GM12878 (cell line): ENCODE measurements at regions not wholly inside any gene's neighbourhood (a gene's known extent, or its start where the extent isn't known, plus 50 kb on each side); places are given as distances from the start of the nearest gene placed in this dataset.

Experiments used
- ATAC-seq: fragments of 200-7000 bp; cut with Tn5 transposase; 3 replicates; pipeline ENCODE4 v1.9.1; 2020; ENCODE audit warnings: mild to moderate bottlenecking, moderate library complexity
- BruUV-seq: library from RNA; stranded (reverse); fragments of 400-500 nt; replicated peaks from 2 replicates; lab custom pipeline; 2021; lab: Mats Ljungman, UMichigan
- CTCF ChIA-PET: fragments of 300-600 bp; sonication (Branson Sonifier 250); formaldehyde crosslinking; extraction: SDS; loops from one replicate; lab custom pipeline; 2021; ENCODE audit warnings: inconsistent platforms; lab: Yijun Ruan, JAX
- POLR2A ChIA-PET: fragments of 350-600 bp; formaldehyde crosslinking; extraction: SDS; loops from one replicate; lab custom pipeline; 2021; ENCODE audit warnings: inconsistent platforms; lab: Charles Lee
- RAD21 ChIA-PET: fragments of 300-600 bp; sonication (Branson Sonifier 250); formaldehyde crosslinking; loops from one replicate; lab custom pipeline; 2023; ENCODE audit warnings: antibody characterized with exemption; ENCODE audit not compliant: unreplicated experiment; lab: Charles Lee
- SMC1A ChIA-PET: fragments of 300-600 bp; sonication (Branson Sonifier 250); formaldehyde crosslinking; loops from one replicate; lab custom pipeline; 2023; ENCODE audit not compliant: unreplicated experiment, uncharacterized antibody; lab: Charles Lee
- DNase-seq: peaks from one replicate; pipeline ENCODE4 v3.0.0-alpha.2; 2011; ENCODE audit warnings: low read depth, low spot score
- FAIRE-seq: peaks from 3 replicates; lab custom pipeline; 2011; peaks lifted over from hg19 to GRCh38; lab: Jason Lieb, UNC
- H2AFZ ChIP-seq: 2 replicates; pipeline ENCODE4 v1.6.0; 2011; ENCODE audit warnings: low read depth, low read length, control low read depth; ENCODE audit not compliant: control insufficient read depth
- H3K27ac ChIP-seq: 2 replicates; pipeline ENCODE4 v1.5.1; 2011; ENCODE audit warnings: control low read depth; ENCODE audit not compliant: control insufficient read depth, insufficient read depth
- H3K27me3 ChIP-seq, 2 experiments: replicated peaks in 1 of 2; 2 replicates each; pipeline versions ENCODE4 v1.6.0 to v1.6.1; 2011; ENCODE audit warnings: low read length in 1 of 2; ENCODE audit not compliant: control insufficient read depth in 2 of 2, insufficient read depth in 2 of 2
- H3K36me3 ChIP-seq, 2 experiments: 2 replicates each; pipeline ENCODE4 v1.5.1; 2011; ENCODE audit warnings: low read length in 1 of 2; ENCODE audit not compliant: control insufficient read depth in 2 of 2, insufficient read depth in 2 of 2
- H3K4me1 ChIP-seq: 2 replicates; pipeline ENCODE4 v1.6.1; 2011; ENCODE audit warnings: mild to moderate bottlenecking, low read length, moderate library complexity, mixed read lengths; ENCODE audit not compliant: control insufficient read depth, insufficient read depth
- H3K4me2 ChIP-seq: 2 replicates; pipeline ENCODE4 v1.6.0; 2011; ENCODE audit warnings: control low read depth; ENCODE audit not compliant: control insufficient read depth, insufficient read depth
- H3K4me3 ChIP-seq: fragments of 200-600 bp; sonication (generic); 2 replicates; pipeline ENCODE4 v1.5.1; 2016
- H3K79me2 ChIP-seq: 2 replicates; pipeline ENCODE4 v1.6.0; 2011; ENCODE audit warnings: low read length; ENCODE audit not compliant: control insufficient read depth, insufficient read depth
- H3K9ac ChIP-seq: 2 replicates; pipeline ENCODE4 v1.8.0; 2011; ENCODE audit warnings: low read length, control low read depth, mixed read lengths; ENCODE audit not compliant: control insufficient read depth, insufficient read depth
- H3K9me3 ChIP-seq: replicated peaks from 3 replicates; pipeline ENCODE4 v1.5.1; 2011; ENCODE audit warnings: mild to moderate bottlenecking, low read length; ENCODE audit not compliant: control insufficient read depth, insufficient read depth
- H4K20me1 ChIP-seq: 2 replicates; pipeline ENCODE4 v1.6.0; 2011; ENCODE audit not compliant: control insufficient read depth, insufficient read depth
- CHD2 ChIP-seq: IDR thresholded peaks from 2 replicates; pipeline ENCODE4 v1.6.1; 2011; ENCODE audit warnings: low read depth, low read length, improper control_type of control experiment, borderline replicate concordance
- CREM ChIP-seq: IDR thresholded peaks from 2 replicates; pipeline ENCODE4 v1.6.1; 2014; ENCODE audit warnings: antibody characterized with exemption, low read depth
- FOS ChIP-seq: IDR thresholded peaks from 3 replicates; pipeline ENCODE4 v1.6.1; 2011; ENCODE audit warnings: borderline replicate concordance; ENCODE audit not compliant: insufficient read length; ENCODE audit errors: extremely low read depth
- FOXK2 ChIP-seq: fragments of 450-650 bp; IDR thresholded peaks from 2 replicates; pipeline ENCODE4 v1.6.1; 2017; ENCODE audit warnings: mild to moderate bottlenecking, moderate library complexity
- KDM1A ChIP-seq: fragments of 200-600 bp; sonication (generic); IDR thresholded peaks from 2 replicates; pipeline ENCODE4 v1.6.1; 2016; ENCODE audit warnings: borderline replicate concordance
- MTA2 ChIP-seq: fragments of 450-650 bp; IDR thresholded peaks from 2 replicates; pipeline ENCODE4 v1.6.1; 2016; ENCODE audit warnings: low read depth, mild to moderate bottlenecking, moderate library complexity
- NFIC ChIP-seq: IDR thresholded peaks from 2 replicates; pipeline ENCODE4 v1.6.1; 2012; ENCODE audit warnings: low read depth, mild to moderate bottlenecking, inconsistent platforms, low read length, moderate library complexity
- NFXL1 ChIP-seq: fragments of 450-650 bp; IDR thresholded peaks from 2 replicates; pipeline ENCODE4 v1.6.1; 2017; ENCODE audit warnings: antibody characterized with exemption, mild to moderate bottlenecking, borderline replicate concordance
- NR2F1 ChIP-seq: fragments of 450-650 bp; conservative IDR thresholded peaks from 2 replicates; pipeline ENCODE4 v1.6.1; 2017; ENCODE audit warnings: mild to moderate bottlenecking
- PAX8 ChIP-seq: fragments of 450-650 bp; IDR thresholded peaks from 2 replicates; pipeline ENCODE4 v1.6.1; 2017; ENCODE audit warnings: mild to moderate bottlenecking, moderate library complexity
- POLR2A ChIP-seq: IDR thresholded peaks from 2 replicates; pipeline ENCODE4 v1.6.1; 2011; ENCODE audit warnings: low read depth, mild to moderate bottlenecking, low read length
- TCF7 ChIP-seq: IDR thresholded peaks from 2 replicates; pipeline ENCODE4 v1.6.1; 2014; ENCODE audit warnings: antibody characterized with exemption, borderline replicate concordance
- WGBS: methylation state at CpG from one replicate; pipeline ENCODE4 v1.1.6; 2016; ENCODE audit warnings: low lambda C conversion rate; ENCODE audit not compliant: insufficient replicate concordance, insufficient coverage; ENCODE audit errors: missing lambda C conversion rate; 5-methylcytosine and 5-hydroxymethylcytosine counted together
- in situ Hi-C: fragments of 300-500 bp; cut with MboI; formaldehyde crosslinking; loops from 9 replicates; pipeline ENCODE4 v1.14.3; 2018; ENCODE audit warnings: mixed read lengths
- intact Hi-C: fragments of 100-400 bp; cut with micrococcal nuclease; formaldehyde crosslinking; loops from one replicate; pipeline ENCODE4 v1.14.2; 2022; ENCODE audit not compliant: unreplicated experiment
- TF ChIP-seq, protein P1 (sequence below), 3 experiments: IDR thresholded peaks in 2 of 3; conservative IDR thresholded peaks in 1 of 3; 2 replicates each; pipeline ENCODE4 v1.5.1; 2011; ENCODE audit warnings: low read depth in 3 of 3, low read length in 3 of 3, mild to moderate bottlenecking in 3 of 3, control low read depth in 2 of 3, moderate library complexity in 2 of 3, inconsistent platforms in 1 of 3, mixed read lengths in 1 of 3; ENCODE audit not compliant: control insufficient read depth in 2 of 3, insufficient read depth in 1 of 3; ENCODE audit errors: extremely low read depth in 1 of 3
- TF ChIP-seq, protein P2 (sequence below): IDR thresholded peaks from 2 replicates; pipeline ENCODE4 v1.6.1; 2012; ENCODE audit warnings: low read length, inconsistent platforms
- TF ChIP-seq, protein P3 (sequence below): fragments of 150-350 bp; IDR thresholded peaks from 2 replicates; pipeline ENCODE4 v1.6.1; 2014; ENCODE audit warnings: mild to moderate bottlenecking, low read depth, low read length

DNA sequence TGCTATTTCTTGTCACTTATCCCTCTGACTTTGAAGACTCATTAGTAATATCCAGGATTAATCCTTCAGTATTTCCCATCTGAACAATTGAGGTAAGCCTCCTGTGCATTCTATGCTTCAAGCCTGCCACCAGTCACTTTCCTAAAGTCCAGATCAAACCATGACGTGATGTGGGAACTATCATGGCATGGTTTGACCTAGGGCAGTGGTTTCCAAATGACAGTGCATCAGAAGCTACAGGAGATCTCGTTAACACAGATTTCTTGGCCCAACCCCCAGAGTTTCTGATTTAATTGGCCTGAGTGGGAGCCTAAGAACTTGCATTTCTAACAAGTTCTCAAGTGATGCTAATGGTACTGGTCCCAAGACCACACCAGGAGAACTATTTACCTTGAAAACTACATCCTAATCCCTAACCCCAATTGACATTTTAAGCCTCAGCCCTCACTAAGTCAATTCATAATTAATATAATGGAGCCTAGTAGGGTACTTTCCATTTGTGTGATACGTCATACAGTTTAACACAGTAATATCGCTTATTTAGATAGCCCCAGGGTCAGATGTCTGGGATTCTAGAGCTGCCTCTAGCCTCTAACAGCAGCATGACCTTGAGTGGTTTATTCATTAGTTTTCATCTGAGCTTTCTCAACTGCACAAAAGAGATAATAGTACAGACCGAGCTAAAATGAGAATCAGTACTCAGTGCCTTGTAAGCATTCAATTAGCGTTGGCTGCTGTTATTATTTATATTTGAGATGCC lies 907.6 kb downstream of the TFAP2A start (continued):
- TF ChIP-seq, protein P1, sequence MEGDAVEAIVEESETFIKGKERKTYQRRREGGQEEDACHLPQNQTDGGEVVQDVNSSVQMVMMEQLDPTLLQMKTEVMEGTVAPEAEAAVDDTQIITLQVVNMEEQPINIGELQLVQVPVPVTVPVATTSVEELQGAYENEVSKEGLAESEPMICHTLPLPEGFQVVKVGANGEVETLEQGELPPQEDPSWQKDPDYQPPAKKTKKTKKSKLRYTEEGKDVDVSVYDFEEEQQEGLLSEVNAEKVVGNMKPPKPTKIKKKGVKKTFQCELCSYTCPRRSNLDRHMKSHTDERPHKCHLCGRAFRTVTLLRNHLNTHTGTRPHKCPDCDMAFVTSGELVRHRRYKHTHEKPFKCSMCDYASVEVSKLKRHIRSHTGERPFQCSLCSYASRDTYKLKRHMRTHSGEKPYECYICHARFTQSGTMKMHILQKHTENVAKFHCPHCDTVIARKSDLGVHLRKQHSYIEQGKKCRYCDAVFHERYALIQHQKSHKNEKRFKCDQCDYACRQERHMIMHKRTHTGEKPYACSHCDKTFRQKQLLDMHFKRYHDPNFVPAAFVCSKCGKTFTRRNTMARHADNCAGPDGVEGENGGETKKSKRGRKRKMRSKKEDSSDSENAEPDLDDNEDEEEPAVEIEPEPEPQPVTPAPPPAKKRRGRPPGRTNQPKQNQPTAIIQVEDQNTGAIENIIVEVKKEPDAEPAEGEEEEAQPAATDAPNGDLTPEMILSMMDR (IDR thresholded peaks at IDR 0.05 in 2 of 3, conservative IDR thresholded peaks at IDR 0.05 in 1 of 3; ENCODE audit: control insufficient read depth in 2 of 3, extremely low read depth in 1 of 3, insufficient read depth in 1 of 3, low read depth in 3 of 3, low read length in 3 of 3) = no peak
- TF ChIP-seq CREM (peak; percentile 45; the same call in 1 of the 2 replicates), NR2F1 (peak; percentile 48), NFXL1 (no peak), POLR2A (no peak), MTA2 (peak; percentile 58), FOXK2 (no peak)

DNA sequence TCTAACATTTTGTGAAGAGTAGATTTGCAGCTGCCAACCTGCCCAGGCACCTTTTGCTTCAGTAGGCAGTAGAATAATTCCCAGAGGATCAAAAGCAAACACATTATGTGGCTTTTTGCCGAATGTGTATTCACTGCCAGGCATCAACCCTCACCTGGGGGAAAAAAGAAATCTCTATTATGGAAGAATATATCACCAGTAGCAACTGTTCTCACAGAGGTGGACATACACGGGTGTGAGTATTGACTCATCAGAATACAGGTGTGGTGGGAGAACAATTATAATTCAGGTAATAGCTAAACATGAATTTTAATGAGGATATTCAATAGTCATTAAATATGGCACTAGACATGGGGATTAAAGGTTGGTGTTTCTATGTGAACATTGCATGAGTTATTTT lies 910.7 kb downstream of the TFAP2A start:
- Histone ChIP-seq H3K4me2 (no peak overlapping the region), H3K9me3 (no peaks in the 10 kb centered on the region; the same call in 2 of the 3 replicates), H2AFZ (no peak overlapping the region), H3K27ac (no peak overlapping the region), H3K4me1 (no peaks in the 10 kb centered on the region; the same call in 1 of the 2 replicates), H3K27me3 (no peaks in the 10 kb centered on the region), H3K79me2 (no peaks in the 10 kb centered on the region), H3K9ac (no peak overlapping the region), H3K36me3 (no peaks in the 10 kb centered on the region), H3K4me3 (no peak overlapping the region), H4K20me1 (no peaks in the 10 kb centered on the region)
- POLR2A ChIA-PET = interaction anchor here (0.9 kb wide), 1 partner anchor 10 kb away, joined by 3 read pairs; no protein-coding TSS in a partner anchor
- in situ Hi-C loops = no loop called here
- CTCF ChIA-PET = interaction anchor here (0.6 to 1.0 kb wide), 3 partner anchors 11 to 562 kb away, joined by 3 read pairs; no protein-coding TSS in a partner anchor
- FAIRE-seq = no peak
- ATAC-seq = no peak
- SMC1A ChIA-PET = interaction anchor here (1.0 to 1.6 kb wide), 5 partner anchors 9 to 24 kb away, joined by 3 to 4 read pairs (median 4); no protein-coding TSS in a partner anchor
- RAD21 ChIA-PET = interaction anchor here (1.0 to 1.7 kb wide), 3 partner anchors 13 to 22 kb away, joined by 3 to 7 read pairs (median 3); no protein-coding TSS in a partner anchor
- no TSS peak for BruUV-seq
- DNase-seq = no peak
- intact Hi-C loops = no loop called here
- WGBS = 45% methylated on average over 2 of the region's 2 CpGs
- TF ChIP-seq TCF7 (no peak), NFIC (no peak), CHD2 (no peak), PAX8 (no peak), FOS (no peak), KDM1A (no peak)
- TF ChIP-seq, protein P2, sequence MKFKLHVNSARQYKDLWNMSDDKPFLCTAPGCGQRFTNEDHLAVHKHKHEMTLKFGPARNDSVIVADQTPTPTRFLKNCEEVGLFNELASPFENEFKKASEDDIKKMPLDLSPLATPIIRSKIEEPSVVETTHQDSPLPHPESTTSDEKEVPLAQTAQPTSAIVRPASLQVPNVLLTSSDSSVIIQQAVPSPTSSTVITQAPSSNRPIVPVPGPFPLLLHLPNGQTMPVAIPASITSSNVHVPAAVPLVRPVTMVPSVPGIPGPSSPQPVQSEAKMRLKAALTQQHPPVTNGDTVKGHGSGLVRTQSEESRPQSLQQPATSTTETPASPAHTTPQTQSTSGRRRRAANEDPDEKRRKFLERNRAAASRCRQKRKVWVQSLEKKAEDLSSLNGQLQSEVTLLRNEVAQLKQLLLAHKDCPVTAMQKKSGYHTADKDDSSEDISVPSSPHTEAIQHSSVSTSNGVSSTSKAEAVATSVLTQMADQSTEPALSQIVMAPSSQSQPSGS = no peak
- TF ChIP-seq, protein P3, sequence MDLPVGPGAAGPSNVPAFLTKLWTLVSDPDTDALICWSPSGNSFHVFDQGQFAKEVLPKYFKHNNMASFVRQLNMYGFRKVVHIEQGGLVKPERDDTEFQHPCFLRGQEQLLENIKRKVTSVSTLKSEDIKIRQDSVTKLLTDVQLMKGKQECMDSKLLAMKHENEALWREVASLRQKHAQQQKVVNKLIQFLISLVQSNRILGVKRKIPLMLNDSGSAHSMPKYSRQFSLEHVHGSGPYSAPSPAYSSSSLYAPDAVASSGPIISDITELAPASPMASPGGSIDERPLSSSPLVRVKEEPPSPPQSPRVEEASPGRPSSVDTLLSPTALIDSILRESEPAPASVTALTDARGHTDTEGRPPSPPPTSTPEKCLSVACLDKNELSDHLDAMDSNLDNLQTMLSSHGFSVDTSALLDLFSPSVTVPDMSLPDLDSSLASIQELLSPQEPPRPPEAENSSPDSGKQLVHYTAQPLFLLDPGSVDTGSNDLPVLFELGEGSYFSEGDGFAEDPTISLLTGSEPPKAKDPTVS = no peak
